Endothelial cell (in vitro differentiated cells): ENCODE measurements at regions not wholly inside any gene's neighbourhood (a gene's known extent, or its start where the extent isn't known, plus 50 kb on each side); places are given as distances from the start of the nearest gene placed in this dataset.
"Not testable (repeated sequence)": the region's sequence is repeated elsewhere in the genome, so short reads cannot be mapped to it uniquely, and the experiment has no call there.

Source experiments
- DNase-seq: peaks from one replicate; pipeline ENCODE4 v3.0.0; 2021; ENCODE audit warnings: low spot score
- H3K27ac Mint-ChIP-seq: one replicate; pipeline ENCODE4 v1.8.0; 2021; ENCODE audit warnings: mixed read lengths, inconsistent platforms; ENCODE audit not compliant: unreplicated experiment
- H3K27me3 Mint-ChIP-seq: one replicate; pipeline ENCODE4 v1.8.0; 2021; ENCODE audit warnings: mild to moderate bottlenecking, moderate library complexity, mixed read lengths, inconsistent platforms; ENCODE audit not compliant: unreplicated experiment
- H3K36me3 Mint-ChIP-seq: one replicate; pipeline ENCODE4 v1.8.0; 2021; ENCODE audit warnings: mild to moderate bottlenecking, low read depth, mixed read lengths, inconsistent platforms; ENCODE audit not compliant: unreplicated experiment
- H3K4me1 Mint-ChIP-seq: one replicate; pipeline ENCODE4 v1.8.0; 2021; ENCODE audit warnings: mild to moderate bottlenecking, mixed read lengths, inconsistent platforms; ENCODE audit not compliant: unreplicated experiment
- H3K4me3 Mint-ChIP-seq: one replicate; pipeline ENCODE4 v1.8.0; 2021; ENCODE audit warnings: mild to moderate bottlenecking, mixed read lengths, inconsistent platforms; ENCODE audit not compliant: unreplicated experiment
- H3K9me3 Mint-ChIP-seq: one replicate; pipeline ENCODE4 v1.8.0; 2021; ENCODE audit warnings: mixed read lengths, inconsistent platforms; ENCODE audit not compliant: unreplicated experiment
- CTCF ChIP-seq: fragments of 200-600 bp; sonication (generic); IDR thresholded peaks from one replicate; pipeline ENCODE4 v1.5.0; 2021; ENCODE audit warnings: antibody characterized with exemption; ENCODE audit not compliant: unreplicated experiment

GRCh38 chr17:51365090-51365489 lies 104.7 kb downstream of the UTP18 start:
- no peak overlapping the region for H3K27ac Mint-ChIP-seq
- no peaks in the 10 kb centered on the region for H3K36me3 Mint-ChIP-seq
- H3K27me3 Mint-ChIP-seq, result peaks cover 6% of the 10 kb centered on the region
- DNase-seq, result no peak
- H3K9me3 Mint-ChIP-seq, result no peaks in the 10 kb centered on the region
- H3K4me1 Mint-ChIP-seq, result no peaks in the 10 kb centered on the region
- no peak overlapping the region for H3K4me3 Mint-ChIP-seq
- no peak for TF ChIP-seq CTCF

GRCh38 chr17:51366866-51367265 lies 106.5 kb downstream of the UTP18 start:
- Mint-ChIP-seq H3K36me3 (no peaks in the 10 kb centered on the region), H3K27me3 (peaks cover 7% of the 10 kb centered on the region), H3K27ac (no peak overlapping the region), H3K9me3 (no peaks in the 10 kb centered on the region), H3K4me1 (peaks cover 2% of the 10 kb centered on the region), H3K4me3 (no peak overlapping the region)
- no peak for DNase-seq
- TF ChIP-seq CTCF, result no peak

GRCh38 chr17:51367836-51368235 lies 107.5 kb downstream of the UTP18 start:
- not testable (repeated sequence) for H3K9me3 Mint-ChIP-seq, H3K4me3 Mint-ChIP-seq, H3K4me1 Mint-ChIP-seq, H3K27ac Mint-ChIP-seq, H3K27me3 Mint-ChIP-seq, H3K36me3 Mint-ChIP-seq, DNase-seq

- H3K27ac Mint-ChIP-seq, result no peak overlapping the region
- H3K4me3 Mint-ChIP-seq, result peak overlapping the region; percentile 56
- peak; percentile 54 for DNase-seq
- H3K4me1 Mint-ChIP-seq, result peaks cover 10% of the 10 kb centered on the region
- no peaks in the 10 kb centered on the region for H3K36me3 Mint-ChIP-seq
- peaks cover 8% of the 10 kb centered on the region for H3K27me3 Mint-ChIP-seq
- peak; percentile 20 for TF ChIP-seq CTCF
- no peaks in the 10 kb centered on the region for H3K9me3 Mint-ChIP-seq
These were observed 111.4 kb downstream of the UTP18 start for GRCh38 chr17:51371732-51372151.

GRCh38 chr17:51372345-51373004 lies 112.1 kb downstream of the UTP18 start:
- no peaks in the 10 kb centered on the region for H3K9me3 Mint-ChIP-seq
- H3K27me3 Mint-ChIP-seq, result peaks cover 8% of the 10 kb centered on the region
- no peak for TF ChIP-seq CTCF
- peaks cover 10% of the 10 kb centered on the region for H3K4me1 Mint-ChIP-seq
- H3K27ac Mint-ChIP-seq, result peak overlapping the region; percentile 30
- DNase-seq, result peak; percentile 19
- no peaks in the 10 kb centered on the region for H3K36me3 Mint-ChIP-seq
- H3K4me3 Mint-ChIP-seq, result no peak overlapping the region
